ENCODE measurements at regions not wholly inside any gene's neighbourhood (a gene's known extent, or its start where the extent isn't known, plus 50 kb on each side); places are given as distances from the start of the nearest gene placed in this dataset.
"Not testable (repeated sequence)": the region's sequence is repeated elsewhere in the genome, so short reads cannot be mapped to it uniquely, and the experiment has no call there.

- TF ChIP-seq POLR2A (IDR thresholded peaks at IDR 0.05; ENCODE audit: low read length) (no peak), GATA1 (IDR thresholded peaks at IDR 0.05; ENCODE audit: low read depth, low read length) (no peak)
- no peak for DNase-seq
These were observed 56.1 kb upstream of the TCL1A start for GRCh38 chr14:95769976-95770375.

- not testable (repeated sequence) for DNase-seq
These were observed 55.5 kb upstream of the TCL1A start for GRCh38 chr14:95769431-95769830.

DNA sequence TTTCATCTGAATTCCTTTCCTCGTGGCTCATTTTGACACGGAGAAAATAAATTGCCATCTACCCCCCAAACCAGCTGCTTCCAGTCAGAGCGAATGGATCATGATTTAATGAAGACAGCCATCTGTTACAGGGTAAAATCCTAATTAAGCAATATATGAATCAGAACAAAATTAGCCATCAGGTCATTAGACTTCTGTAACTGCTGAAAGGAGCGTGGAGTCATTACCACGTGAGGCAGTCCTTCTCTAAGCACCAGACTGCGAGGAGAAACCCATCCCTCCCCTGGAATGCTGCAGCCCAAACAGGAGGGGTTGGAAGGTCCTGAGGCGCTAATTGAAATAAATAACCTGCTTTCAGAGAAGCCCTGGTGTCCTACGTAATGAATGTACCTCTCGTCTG is 51.1 kb upstream of the TCL1A start:
- TF ChIP-seq GATA1 (IDR thresholded peaks at IDR 0.05; ENCODE audit: low read depth, low read length) (no peak), POLR2A (IDR thresholded peaks at IDR 0.05; ENCODE audit: low read length) (no peak)
- DNase-seq, result no peak

- DNase-seq, result no peak
- TF ChIP-seq GATA1 (IDR thresholded peaks at IDR 0.05; ENCODE audit: low read depth, low read length), result no peak
- TF ChIP-seq POLR2A (IDR thresholded peaks at IDR 0.05; ENCODE audit: low read length), result no peak
These were observed 50.0 kb upstream of the TCL1A start for GRCh38 chr14:95763875-95764274.

Measured in erythroblast (primary cell).